ENCODE measurements at regions not wholly inside any gene's neighbourhood (a gene's known extent, or its start where the extent isn't known, plus 50 kb on each side); places are given as distances from the start of the nearest gene placed in this dataset.

GRCh38 chr5:96236831-96237230, 196.2 kb downstream of the PCSK1 start:
- no peak for TF ChIP-seq POLR2AphosphoS5 (IDR thresholded peaks at IDR 0.05; ENCODE audit: low read depth)
- no peak for TF ChIP-seq CTCF (IDR thresholded peaks at IDR 0.05; ENCODE audit: insufficient read depth, low read length)
- TF ChIP-seq REST (IDR thresholded peaks at IDR 0.05; ENCODE audit: insufficient replicate concordance, low read depth): no peak
- no peak for TF ChIP-seq SPI1 (IDR thresholded peaks at IDR 0.05; ENCODE audit: borderline replicate concordance, low read depth)
